Endothelial cell of umbilical vein (primary cell): ENCODE measurements at regions not wholly inside any gene's neighbourhood (a gene's known extent, or its start where the extent isn't known, plus 50 kb on each side); places are given as distances from the start of the nearest gene placed in this dataset.

Experiments used
- BruUV-seq: library from RNA; stranded (reverse); fragments of 400-500 nt; replicated peaks from 2 replicates; lab custom pipeline; 2021; lab: Mats Ljungman, UMichigan
- CTCF ChIA-PET: fragments of 300-600, 350-600 bp; sonication (Branson Sonifier 250); formaldehyde crosslinking; loops from one replicate; lab custom pipeline; 2021; ENCODE audit warnings: antibody characterized with exemption, inconsistent platforms; lab: Charles Lee
- POLR2A ChIA-PET: fragments of 300-600, 350-600 bp; sonication (Branson Sonifier 250); formaldehyde crosslinking; loops from one replicate; lab custom pipeline; 2021; ENCODE audit warnings: antibody characterized with exemption, inconsistent platforms; lab: Charles Lee
- DNase-seq: peaks from one replicate; pipeline ENCODE4 v3.0.0-alpha.2; 2011; ENCODE audit warnings: low read depth, low spot score
- FAIRE-seq: peaks from 2 replicates; lab custom pipeline; 2011; peaks lifted over from hg19 to GRCh38; lab: Jason Lieb, UNC
- H2AFZ ChIP-seq: 2 replicates; pipeline ENCODE4 v1.6.0; 2012; ENCODE audit warnings: low read depth, low read length, control low read depth, inconsistent platforms
- H3K27ac ChIP-seq: 2 replicates; pipeline ENCODE4 v1.5.1; 2011; ENCODE audit warnings: low read depth, mild to moderate bottlenecking, control low read depth, low read length, moderate library complexity; ENCODE audit not compliant: insufficient read depth
- H3K27me3 ChIP-seq, 2 experiments: 2 replicates each; pipeline versions ENCODE4 v1.6.0 to v1.6.1; 2011; ENCODE audit warnings: low read length in 2 of 2, mixed read lengths in 1 of 2; ENCODE audit not compliant: control insufficient read depth in 2 of 2, insufficient read depth in 2 of 2
- H3K36me3 ChIP-seq, 2 experiments: 2 replicates in 1 of 2; 3 replicates in 1 of 2; pipeline ENCODE4 v1.5.1; 2011; ENCODE audit warnings: low read length in 2 of 2, mild to moderate bottlenecking in 1 of 2, moderate library complexity in 1 of 2; ENCODE audit not compliant: control insufficient read depth in 2 of 2, insufficient read depth in 2 of 2; ENCODE audit errors: extremely low read depth in 1 of 2
- H3K4me1 ChIP-seq: 3 replicates; pipeline ENCODE4 v1.5.1; 2011; ENCODE audit warnings: mild to moderate bottlenecking, low read length; ENCODE audit not compliant: control insufficient read depth, insufficient read depth; ENCODE audit errors: extremely low read depth
- H3K4me2 ChIP-seq: 2 replicates; pipeline ENCODE4 v1.6.1; 2011; ENCODE audit warnings: low read length, control low read depth, mixed read lengths; ENCODE audit not compliant: insufficient read depth
- H3K4me3 ChIP-seq, 3 experiments: fragments of 200-600 bp in 1 of 3; sonication (generic), shearing (Covaris generic) in 1 of 3; replicated peaks in 1 of 3; 2 replicates each; pipeline ENCODE4 v1.5.1; 2011 to 2016; ENCODE audit warnings: control low read depth in 3 of 3, low read length in 3 of 3, mild to moderate bottlenecking in 2 of 3, inconsistent platforms in 1 of 3, low read depth in 1 of 3, moderate library complexity in 1 of 3; ENCODE audit not compliant: insufficient read depth in 1 of 3
- H3K79me2 ChIP-seq: 2 replicates; pipeline ENCODE4 v1.6.0; 2012; ENCODE audit warnings: low read length, inconsistent platforms; ENCODE audit not compliant: control insufficient read depth, insufficient read depth
- H3K9ac ChIP-seq: replicated peaks from 2 replicates; pipeline ENCODE3; 2011; ENCODE audit warnings: low read length, control low read depth; ENCODE audit not compliant: insufficient read depth; ENCODE audit errors: extremely low read depth
- H3K9me1 ChIP-seq: replicated peaks from 3 replicates; pipeline ENCODE4 v1.6.0; 2011; ENCODE audit warnings: mild to moderate bottlenecking, low read length; ENCODE audit not compliant: control insufficient read depth, insufficient read depth; ENCODE audit errors: extremely low read depth
- H3K9me3 ChIP-seq: replicated peaks from 2 replicates; pipeline ENCODE4 v1.5.1; 2012; ENCODE audit warnings: low read length, inconsistent platforms; ENCODE audit not compliant: control insufficient read depth, insufficient read depth
- H4K20me1 ChIP-seq: replicated peaks from 2 replicates; pipeline ENCODE3; 2011; ENCODE audit warnings: mild to moderate bottlenecking, low read length; ENCODE audit not compliant: control insufficient read depth, insufficient read depth; ENCODE audit errors: extremely low read depth
- CTCF ChIP-seq, 2 donors: IDR thresholded peaks; 1 replicate in 1 of 2; 2 replicates in 1 of 2; pipeline ENCODE4 v1.5.1; 2011; ENCODE audit warnings: low read length in 2 of 2, mild to moderate bottlenecking in 2 of 2, moderate library complexity in 2 of 2, control low read depth in 1 of 2, inconsistent platforms in 1 of 2, low read depth in 1 of 2; ENCODE audit not compliant: insufficient read depth in 1 of 2; ENCODE audit errors: extremely low read depth in 1 of 2
- FOS ChIP-seq: IDR thresholded peaks from 2 replicates; pipeline ENCODE4 v1.6.1; 2011; ENCODE audit warnings: mild to moderate bottlenecking, low read length, moderate library complexity, borderline replicate concordance; ENCODE audit not compliant: insufficient read depth
- GATA2 ChIP-seq: IDR thresholded peaks from 2 replicates; pipeline ENCODE4 v1.7.0; 2011; ENCODE audit warnings: low read depth, mild to moderate bottlenecking, moderate library complexity, mixed read lengths, low read length; ENCODE audit not compliant: insufficient read length, insufficient read depth
- POLR2AphosphoS5 ChIP-seq: IDR thresholded peaks from 2 replicates; pipeline ENCODE4 v1.6.1; 2012; ENCODE audit warnings: low read depth, mild to moderate bottlenecking, control low read depth, low read length, moderate library complexity; ENCODE audit not compliant: insufficient read depth
- dilution Hi-C: fragments of 300-500 bp; cut with MboI; formaldehyde crosslinking; loops from one replicate; pipeline ENCODE4 v1.15.0; 2019; ENCODE audit warnings: low sequenced_read_pairs; ENCODE audit not compliant: extremely low pct_ligation_motif_present
- intact Hi-C: fragments of 100-400 bp; cut with micrococcal nuclease; formaldehyde crosslinking; loops from one replicate; pipeline ENCODE4 v1.10.0; 2022

GRCh38 chr7:54811041-54811845, 52.2 kb upstream of the SEC61G start:
- no peaks in the 10 kb centered on the region for H4K20me1 ChIP-seq
- intact Hi-C loops (loop anchor here (1.0 to 2.0 kb wide), 2 partner anchors 23 to 322 kb away; no protein-coding TSS in a partner anchor), dilution Hi-C loops (no loop called here)
- BruUV-seq = no TSS peak
- peak overlapping the region in 1 of 3 experiments; percentile 12 for H3K4me3 ChIP-seq
- no peaks in the 10 kb centered on the region for H3K36me3 ChIP-seq
- no peak overlapping the region for H3K27ac ChIP-seq
- peak overlapping the region; percentile 75 for H3K4me2 ChIP-seq
- no peaks in the 10 kb centered on the region for H3K9me3 ChIP-seq
- H3K79me2 ChIP-seq = no peaks in the 10 kb centered on the region
- peak overlapping the region; percentile 23 for H2AFZ ChIP-seq
- DNase-seq (peak; percentile 78), FAIRE-seq (peak; percentile 67)
- TF ChIP-seq POLR2AphosphoS5 (peak; percentile 63), GATA2 (peak; percentile 97), FOS (peak; percentile 59), CTCF (IDR thresholded peaks at IDR 0.05; ENCODE audit: extremely low read depth in 1 of 2, insufficient read depth in 1 of 2, low read depth in 1 of 2, low read length in 2 of 2) (no peak)
- H3K4me1 ChIP-seq = peaks cover 22% of the 10 kb centered on the region
- ChIA-PET CTCF (interaction anchor here (1.5 to 2.6 kb wide), 2 partner anchors 28 to 443 kb away, joined by 3 to 15 read pairs; no protein-coding TSS in a partner anchor), POLR2A (no interaction called here)
- peaks cover 12 to 14% of the 10 kb centered on the region in 2 experiments for H3K27me3 ChIP-seq
- H3K9me1 ChIP-seq = no peaks in the 10 kb centered on the region
- H3K9ac ChIP-seq = no peak overlapping the region
